HG02798 (cell line): ENCODE measurements at regions not wholly inside any gene's neighbourhood (a gene's known extent, or its start where the extent isn't known, plus 50 kb on each side); places are given as distances from the start of the nearest gene placed in this dataset.
"Not testable (repeated sequence)": the region's sequence is repeated elsewhere in the genome, so short reads cannot be mapped to it uniquely, and the experiment has no call there.

Experiments
- ATAC-seq: cut with Tn5 transposase; IDR thresholded peaks from one replicate; pipeline ENCODE4 v1.9.1; 2021; ENCODE audit warnings: mild to moderate bottlenecking; ENCODE audit not compliant: unreplicated experiment, poor library complexity

DNA sequence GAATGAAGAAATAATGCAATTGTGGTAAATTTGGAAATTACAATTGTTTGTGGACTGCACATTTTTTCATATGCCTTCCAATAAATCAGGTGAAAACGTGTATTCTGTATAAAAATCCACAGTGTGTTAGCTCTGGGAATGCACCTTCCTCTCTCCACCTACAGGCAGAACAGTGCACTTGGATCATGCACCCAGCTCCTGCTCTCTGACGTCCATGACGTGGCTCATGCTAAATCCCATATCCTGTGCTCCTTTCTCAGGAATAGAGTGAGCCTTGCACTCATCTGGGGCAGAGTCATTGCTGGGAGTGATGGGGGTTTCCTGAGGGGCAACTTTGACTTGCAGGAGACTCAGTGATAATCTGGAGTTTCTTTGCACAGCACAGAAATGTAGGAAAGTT lies 1282.1 kb downstream of the TMEM121 start:
- no peak for ATAC-seq

DNA sequence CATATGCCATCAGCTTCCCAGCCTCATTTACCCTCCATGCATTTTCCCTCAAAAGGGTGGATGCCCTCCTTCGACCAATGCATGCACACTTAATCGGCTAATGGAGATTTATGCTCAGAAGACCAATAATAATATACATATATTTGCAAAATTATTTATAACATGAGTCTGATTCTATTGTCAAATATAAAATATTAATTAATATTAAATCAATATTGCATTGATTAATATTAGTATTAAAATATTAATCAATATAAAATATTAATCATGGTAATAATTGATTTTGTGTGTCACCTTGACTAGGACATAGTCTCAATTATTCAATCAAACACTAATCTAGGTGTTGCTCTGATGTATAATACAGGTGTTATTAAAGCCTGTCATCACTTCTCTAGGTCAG lies 1282.5 kb downstream of the TMEM121 start:
- ATAC-seq, result no peak

DNA sequence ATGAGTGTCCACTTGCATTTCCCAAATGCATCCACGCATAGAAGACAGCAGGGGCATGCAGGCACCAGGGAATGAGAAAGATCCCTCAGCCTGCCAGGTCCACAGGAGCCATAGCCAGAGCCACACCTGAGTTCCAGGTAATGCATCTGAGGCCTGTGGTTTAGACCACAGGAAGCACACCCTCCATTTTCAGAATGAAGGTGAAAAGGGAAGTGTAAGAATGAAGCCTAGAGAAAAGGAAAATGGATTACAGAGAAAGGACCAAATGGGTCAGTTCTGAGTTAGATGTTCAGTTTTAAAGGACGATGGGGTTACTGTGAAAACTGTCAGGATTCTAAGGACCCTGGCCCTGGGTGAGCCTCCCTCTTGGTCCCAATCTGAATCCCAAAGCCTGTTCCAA lies 1283.2 kb downstream of the TMEM121 start:
- no peak for ATAC-seq

DNA sequence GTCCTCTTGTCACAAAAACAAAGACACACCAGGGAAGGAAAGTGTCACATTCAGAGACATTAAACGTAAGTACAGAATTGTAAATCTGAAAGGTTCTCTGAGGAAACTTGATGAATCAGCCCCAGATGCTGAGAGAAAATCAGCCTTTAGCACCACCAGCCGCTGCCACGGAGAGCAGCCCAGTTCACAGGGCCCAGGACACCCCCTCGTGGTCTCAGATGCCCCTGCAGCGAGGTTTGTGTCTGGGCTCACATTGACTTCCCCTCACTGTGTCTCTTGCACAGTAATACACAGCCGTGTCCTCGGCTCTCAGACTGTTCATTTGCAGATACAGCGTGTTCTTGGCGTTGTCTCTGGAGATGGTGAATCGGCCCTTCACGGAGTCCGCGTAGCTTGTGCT lies 1283.8 kb downstream of the TMEM121 start:
- ATAC-seq, result not testable (repeated sequence)

DNA sequence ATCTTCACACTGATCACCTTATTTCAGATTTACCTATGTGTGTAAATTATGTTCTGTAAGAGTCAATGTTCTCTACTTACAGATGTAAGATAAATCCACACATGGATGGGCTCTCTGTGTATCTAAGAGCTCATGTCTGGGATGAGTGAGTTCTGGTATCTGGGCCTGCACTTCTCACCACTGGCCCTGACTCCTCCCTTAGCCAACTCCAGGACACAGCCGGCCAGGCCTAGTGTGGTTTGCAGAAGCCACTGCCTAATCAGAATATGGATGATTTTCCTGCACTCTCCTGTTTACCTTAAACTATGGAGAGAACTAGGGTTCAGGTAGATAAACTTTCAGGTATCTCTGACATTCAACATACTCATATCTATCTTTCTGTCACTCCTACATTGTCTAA lies 1284.8 kb downstream of the TMEM121 start:
- no peak for ATAC-seq

DNA sequence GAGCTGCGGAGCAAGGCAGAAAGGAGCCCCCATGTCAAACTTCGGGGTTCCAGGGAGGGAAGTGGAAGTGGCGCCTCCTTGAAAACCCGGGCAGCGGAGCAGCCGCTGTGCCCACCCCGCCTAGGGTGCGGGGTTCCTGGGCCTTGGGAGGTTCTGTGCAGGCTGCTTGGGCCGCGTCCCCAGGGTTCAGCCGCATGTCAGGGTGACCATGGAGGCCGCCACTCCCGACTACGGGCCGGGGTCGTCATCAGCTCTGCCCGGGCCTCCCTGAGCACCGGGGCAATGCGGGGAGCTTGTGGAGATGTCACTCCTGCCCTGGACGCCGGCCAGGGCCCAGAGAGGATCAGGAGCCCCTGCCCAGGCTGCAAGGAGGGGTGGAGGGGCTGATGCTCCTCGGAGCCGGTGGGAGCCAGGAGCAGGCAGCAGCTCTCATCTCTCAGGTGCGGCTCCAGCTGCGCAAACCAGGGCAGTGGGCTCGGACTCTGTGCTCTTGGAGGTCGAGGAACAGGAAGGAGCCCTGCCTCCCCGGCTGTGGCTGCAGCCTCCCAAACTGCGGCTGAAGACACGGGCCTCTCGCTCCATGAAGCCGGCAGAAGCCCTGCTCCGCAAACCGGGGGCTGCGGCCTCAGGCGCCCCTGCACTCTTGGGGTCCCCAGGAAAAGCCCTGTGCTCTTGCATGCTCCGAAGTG lies 1286.5 kb downstream of the TMEM121 start:
- ATAC-seq, result no peak

DNA sequence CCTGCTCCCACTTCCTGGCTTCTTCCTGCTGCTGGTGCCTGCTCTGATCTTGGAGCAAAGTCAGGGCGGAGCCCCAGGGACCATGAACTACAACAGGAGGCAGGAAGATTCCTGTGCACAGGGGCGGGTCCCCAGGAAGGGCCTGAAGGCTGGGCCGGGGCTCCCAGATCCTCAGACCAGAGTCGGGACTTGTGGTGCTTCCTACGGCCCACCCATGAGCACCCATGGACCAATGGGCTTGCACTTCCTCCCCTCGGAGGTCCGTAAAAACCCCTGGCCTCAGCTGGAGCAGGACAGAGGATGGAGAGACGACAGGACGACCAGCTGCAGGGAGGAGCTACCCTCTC lies 1287.1 kb downstream of the TMEM121 start:
- ATAC-seq, result no peak

DNA sequence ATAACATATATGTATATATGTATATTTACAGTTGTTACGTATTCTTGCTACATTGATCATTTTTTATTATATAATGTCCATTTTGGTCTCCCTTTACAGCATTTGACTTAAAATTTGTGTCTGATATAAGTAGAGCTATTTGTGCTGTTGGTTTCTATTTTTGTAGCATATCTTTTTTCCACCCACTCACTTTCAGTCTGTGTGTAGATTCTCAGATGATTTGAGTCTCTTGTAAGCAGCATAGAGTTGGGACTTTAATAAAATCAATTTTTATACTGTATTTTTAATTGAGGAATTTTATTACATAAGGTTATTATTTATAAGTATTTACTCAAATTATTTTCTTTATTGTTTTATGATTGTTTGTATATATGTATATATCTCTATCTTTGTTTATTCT lies 1293.7 kb downstream of the TMEM121 start:
- no peak for ATAC-seq

DNA sequence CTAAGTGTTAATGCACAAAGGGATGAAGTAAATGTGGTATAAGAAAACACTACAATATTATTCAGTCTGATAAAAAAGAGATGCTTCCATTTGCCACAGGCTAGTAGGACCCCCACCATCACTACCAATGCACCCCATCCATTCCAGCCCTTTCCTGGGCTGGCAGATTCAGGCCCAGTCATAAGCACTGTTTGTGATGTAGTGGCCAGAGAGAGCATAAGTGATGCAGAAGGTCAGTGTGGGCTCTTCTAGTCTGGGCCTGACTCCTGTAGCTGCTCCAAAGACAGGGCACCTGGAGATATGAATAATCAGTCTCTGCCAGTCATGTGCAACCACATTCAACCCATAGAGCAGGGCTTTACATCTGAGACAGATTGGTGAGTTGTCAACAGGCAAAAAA lies 1294.7 kb downstream of the TMEM121 start:
- no peak for ATAC-seq

DNA sequence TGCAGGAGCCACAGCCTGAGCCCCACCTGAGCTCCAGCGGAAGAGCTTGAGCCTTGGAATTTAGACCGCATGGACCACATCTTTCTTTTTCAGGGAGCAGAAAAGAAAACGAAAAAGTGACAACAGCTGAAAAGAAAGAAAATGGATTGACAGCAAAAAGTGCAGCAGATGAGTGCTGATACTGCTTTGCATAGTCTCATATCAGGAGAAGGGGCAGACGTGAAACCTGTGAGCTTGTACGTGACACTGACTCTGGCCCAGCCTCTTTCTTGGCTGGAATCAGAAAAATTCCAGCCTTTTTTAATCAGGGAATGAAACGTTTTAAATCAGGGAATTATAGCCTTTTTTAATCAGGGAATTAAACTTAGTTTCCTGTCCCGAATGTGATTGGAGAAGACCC lies 1296.5 kb downstream of the TMEM121 start:
- ATAC-seq, result no peak

DNA sequence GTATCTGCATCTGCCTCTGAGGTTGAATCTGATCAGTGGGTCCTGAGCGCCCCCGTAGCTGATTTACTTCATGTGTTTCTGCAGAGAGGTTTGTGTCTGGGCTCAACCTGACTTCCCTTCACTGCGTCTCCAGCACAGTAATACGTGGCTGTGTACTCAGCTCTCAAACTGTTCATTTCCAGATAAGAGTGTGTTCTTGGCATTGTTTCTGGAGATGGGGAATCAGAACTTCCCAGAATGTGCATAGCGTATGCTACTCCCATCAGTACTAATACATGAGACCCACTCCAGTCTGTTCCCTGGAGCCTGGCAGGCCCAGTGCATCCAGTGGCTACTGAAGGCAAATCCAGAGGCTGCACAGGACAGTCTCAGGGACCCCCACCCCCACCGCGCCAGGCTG lies 1297.2 kb downstream of the TMEM121 start:
- ATAC-seq, result no peak

DNA sequence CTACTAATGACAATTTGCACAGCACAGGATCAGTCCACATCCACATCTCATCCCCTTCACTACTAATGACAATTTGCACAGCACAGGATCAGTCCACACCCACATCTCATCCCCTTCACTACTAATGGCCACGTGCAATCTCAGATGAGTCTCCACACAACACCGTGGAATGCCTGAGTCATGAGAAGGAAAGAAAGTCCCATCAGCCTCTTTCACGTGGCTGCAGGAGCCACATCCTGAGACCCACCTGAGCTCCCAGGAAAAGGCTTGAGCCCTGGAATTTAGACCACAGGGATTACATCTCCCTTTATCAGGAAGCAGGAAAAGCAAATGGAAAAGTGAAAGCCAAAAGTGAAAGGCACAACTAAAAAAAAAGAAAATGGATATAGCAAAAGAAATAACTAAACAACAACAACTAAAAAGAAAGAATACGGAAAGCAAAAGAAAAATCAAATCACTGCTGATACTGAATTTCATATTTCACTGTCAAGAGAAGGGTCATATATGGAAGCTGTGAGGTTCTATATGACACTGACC lies 1300.5 kb downstream of the TMEM121 start:
- no peak for ATAC-seq

DNA sequence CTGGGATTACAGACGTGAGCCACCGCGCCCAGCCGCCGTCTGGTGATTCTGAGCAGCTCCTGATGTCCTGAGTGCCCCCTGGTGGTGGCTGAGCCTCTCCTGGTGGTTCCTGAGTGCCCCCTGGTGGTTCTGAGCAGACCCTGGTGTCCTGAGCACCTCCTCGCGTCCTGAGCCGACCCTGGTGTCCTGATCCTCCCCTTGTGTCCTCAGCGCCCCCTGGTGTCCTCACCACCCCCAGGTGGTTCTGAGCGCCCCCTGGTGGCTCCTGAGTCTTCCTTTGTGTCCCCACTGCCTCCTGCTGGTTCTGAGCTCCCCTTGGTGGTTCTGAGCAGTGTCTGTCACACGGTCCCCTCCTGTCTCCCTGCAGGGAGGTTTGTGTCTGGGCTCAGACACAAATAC lies 1304.9 kb downstream of the TMEM121 start:
- ATAC-seq, result peak; percentile 74

DNA sequence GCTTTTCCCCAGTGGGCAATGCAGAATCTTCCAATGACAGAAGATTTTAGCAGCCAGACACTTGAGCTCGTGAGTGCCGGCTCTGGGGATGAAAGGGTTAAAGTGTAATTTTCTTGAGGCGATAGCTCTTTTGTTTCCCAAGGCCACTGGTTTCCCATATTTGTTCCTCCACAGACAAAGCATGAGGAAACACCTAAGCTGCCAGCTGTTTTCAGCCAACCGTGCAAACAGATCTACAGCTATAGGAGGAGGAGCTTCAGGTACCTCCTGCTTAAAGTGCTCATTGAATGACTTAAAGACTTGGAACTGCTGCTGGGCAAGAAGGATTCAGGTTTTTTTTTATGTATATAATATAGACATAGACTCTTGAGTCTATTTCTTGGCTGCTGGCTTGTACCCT lies 1311.5 kb downstream of the TMEM121 start:
- no peak for ATAC-seq

DNA sequence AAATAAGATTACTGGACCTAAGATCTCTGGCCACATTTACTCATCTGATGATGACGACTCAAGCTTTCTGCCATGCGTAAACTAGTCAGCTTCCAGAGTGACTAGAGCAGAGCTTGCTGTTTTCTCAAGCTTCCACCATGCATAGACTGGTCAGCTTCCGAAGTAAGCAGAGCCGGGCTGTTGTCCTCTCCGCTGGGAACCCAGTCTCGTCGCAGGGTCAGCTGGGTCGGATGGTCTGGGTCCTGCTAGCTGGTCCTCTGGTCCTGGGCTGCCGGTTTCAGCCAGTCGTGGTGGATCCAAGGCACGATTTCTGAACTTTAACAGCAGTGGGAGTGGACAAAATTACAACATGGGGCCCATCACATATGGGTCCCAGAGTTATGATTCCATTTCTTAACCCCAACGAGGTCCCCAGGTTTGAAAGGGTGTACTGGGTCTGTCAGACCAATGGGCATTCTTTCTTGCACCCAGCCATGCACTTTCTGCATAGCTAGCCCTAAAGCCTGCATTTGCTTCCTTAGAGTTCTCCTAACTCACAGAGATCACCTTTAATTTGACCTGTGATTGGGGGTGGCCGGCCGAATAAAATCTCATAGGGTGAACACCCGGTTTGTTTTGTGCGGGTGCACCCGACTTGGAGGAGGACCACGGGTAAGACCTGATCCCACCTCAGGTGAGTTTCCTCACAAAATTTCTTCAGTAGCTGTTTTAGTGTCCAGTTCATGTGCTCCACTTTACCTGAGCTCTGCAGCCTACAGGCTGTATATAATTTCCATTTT lies 1312.8 kb downstream of the TMEM121 start:
- ATAC-seq, result no peak

DNA sequence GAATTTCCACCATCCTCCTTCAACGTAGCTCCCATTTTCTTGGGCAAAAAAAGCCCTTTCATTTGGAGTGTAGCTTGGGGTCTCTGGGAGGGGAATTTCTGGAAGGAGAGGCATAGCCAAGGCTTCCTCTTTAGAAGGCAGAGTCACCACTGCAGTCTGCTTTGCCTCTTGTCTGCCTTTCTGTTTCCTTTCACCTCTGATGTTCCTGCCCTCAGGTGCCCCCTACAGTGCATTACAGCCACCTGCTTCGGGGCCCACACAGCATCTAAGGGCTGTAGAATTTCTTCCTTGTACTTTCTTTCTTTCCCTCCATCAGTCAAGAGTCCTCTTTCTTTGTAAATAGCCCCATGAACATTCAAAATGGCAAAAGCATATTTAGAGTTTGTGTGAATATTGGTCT lies 1313.9 kb downstream of the TMEM121 start:
- ATAC-seq, result no peak

DNA sequence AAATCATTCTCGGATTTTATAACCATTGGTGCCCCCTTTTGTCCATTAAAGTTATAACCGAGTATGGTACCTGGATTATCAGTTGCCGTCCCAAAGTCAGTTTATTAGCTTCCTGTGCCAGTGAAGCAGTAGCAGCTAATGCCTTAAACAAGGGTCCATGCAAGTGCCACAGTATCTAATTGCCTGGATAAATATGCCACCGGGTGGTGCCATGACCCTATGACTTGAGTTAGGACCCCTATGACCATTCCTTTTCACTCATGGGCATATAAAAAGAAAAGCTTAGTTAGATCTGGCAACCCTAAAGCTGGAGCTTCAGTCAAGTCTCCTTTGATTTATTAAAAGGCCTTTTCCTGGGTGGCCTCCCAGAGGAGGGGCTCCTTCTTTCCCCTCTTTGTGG lies 1314.6 kb downstream of the TMEM121 start:
- no peak for ATAC-seq

DNA sequence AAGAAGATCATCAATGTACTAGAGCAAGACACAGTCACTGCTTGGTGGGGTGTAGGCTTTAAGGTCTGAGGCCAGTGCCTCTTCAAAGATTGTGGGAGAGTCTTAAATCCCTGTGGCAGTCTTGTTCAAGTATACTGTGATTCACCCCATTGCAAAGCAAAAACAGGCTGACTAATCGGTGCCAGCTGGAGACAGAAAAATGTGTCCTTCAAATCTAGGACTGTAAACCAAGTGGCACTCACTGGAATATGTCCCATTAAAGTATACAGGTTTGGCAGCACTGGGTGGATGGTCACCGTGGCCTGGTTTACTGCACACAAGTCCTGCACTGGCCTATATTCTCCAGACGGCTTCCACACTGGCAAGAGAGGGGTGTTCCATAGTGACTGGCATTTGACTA lies 1315.3 kb downstream of the TMEM121 start:
- ATAC-seq, result no peak

DNA sequence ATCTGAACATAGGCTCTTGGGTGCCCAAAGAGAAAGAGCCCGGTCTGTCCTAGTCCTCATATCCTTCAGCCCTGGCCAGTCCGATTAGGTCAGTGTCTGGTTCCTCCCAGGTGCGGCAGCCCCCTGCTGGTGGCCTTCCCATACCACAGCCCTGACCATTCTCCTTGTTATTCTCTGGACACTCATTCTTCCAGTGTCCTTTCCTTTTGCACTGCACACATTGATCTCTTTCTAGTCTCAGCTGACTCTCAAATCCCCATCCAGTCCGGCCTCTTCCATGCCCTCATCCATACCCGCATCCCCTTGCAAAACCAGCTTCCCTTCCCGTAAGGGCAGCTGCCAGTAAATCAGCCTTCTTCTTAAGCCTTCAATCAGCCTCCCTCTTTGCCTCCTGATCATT lies 1316.3 kb downstream of the TMEM121 start:
- no peak for ATAC-seq

DNA sequence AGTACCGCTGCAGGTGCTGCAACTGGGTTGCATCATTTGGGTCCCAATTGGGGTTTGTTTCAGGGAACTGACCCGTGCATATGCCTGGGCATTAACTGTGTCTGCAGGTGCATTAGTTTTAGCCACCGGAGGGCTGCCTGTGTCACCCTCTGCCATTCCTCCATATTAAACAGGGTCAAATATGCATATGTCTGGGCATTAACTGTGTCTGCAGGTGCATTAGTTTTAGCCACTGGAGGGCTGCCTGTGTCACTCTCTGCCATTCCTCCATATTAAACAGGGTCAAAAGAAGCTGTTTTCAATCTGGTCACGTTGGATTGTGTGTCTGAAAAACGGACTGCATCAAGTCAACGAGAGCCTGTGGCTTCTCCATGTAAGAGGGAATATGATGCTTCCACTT lies 1317.0 kb downstream of the TMEM121 start:
- no peak for ATAC-seq

DNA sequence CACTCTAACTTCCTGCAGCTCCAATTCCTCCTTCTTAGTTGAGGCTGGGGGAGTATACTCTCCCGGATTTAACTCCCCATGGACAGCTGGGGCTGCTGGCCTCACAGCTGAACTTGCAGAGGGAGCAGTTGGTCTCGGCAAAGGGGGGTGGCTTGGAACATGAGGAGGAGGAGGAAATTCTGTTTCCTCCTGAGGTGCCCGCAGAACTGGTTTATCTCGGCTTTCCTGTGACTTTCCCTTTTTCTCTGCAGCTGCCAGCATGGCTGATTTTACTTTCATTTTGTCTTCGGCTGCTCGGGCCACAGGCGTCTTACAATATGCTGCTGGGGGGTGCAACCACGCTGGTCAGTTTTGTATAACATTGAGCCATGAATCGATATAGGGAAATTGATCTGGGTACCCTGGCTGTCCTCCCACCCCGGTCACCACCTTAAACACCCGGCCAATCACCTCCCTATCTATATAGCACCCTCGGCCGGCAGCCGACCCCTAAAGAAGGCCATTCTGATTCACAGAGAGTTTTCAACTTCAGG lies 1317.6 kb downstream of the TMEM121 start:
- no peak for ATAC-seq
